Right ventricle myocardium inferior (tissue), 1 donor: ENCODE measurements at regions not wholly inside any gene's neighbourhood (a gene's known extent, or its start where the extent isn't known, plus 50 kb on each side); places are given as distances from the start of the nearest gene placed in this dataset.
"Not testable (repeated sequence)": the region's sequence is repeated elsewhere in the genome, so short reads cannot be mapped to it uniquely, and the experiment has no call there.

ENCODE experiments used
- ATAC-seq: fragments of 200-7000 bp; cut with Tn5 transposase; one replicate; pipeline ENCODE4 v1.9.1; 2020; ENCODE audit warnings: mild to moderate bottlenecking, moderate library complexity
- DNase-seq: peaks from one replicate; pipeline ENCODE4 v3.0.0; 2021; ENCODE audit errors: missing footprints
- intact Hi-C: fragments of 100-400 bp; cut with DNase I; formaldehyde crosslinking; loops from one replicate; pipeline ENCODE4 v1.11.0; 2022
- donor health status: DM: no; HTN: yes; CAD: no; lungs with severe emphysema.

GRCh38 chr10:33627611-33628010, 293.1 kb upstream of the NRP1 start:
- DNase-seq: no peak
- intact Hi-C loops: no loop called here
- ATAC-seq: no peak

GRCh38 chr10:33626798-33627466, 292.5 kb upstream of the NRP1 start:
- ATAC-seq (no peak), DNase-seq (no peak)
- intact Hi-C loops: no loop called here

DNA sequence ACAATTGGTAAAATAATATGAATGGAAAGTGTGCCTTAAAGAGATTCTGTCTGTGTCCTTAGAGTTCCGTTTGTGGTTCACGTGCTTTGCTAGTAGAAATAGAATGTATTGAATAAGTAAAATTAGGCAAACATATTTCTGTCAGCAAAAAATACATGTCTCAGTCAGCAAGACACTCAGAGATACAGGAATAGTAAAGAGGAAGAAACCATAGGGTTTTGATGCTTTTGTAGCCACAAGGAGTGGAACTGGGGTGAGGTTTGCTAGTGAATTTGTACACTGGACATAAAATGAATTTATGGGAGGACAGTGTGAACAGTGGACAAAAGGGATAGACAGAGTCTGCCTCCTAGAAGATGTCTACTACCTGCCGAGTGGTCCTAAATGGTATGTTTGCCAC, 289.2 kb upstream of the NRP1 start:
- ATAC-seq (peak; percentile 51), DNase-seq (no peak)
- intact Hi-C loops: no loop called here

DNA sequence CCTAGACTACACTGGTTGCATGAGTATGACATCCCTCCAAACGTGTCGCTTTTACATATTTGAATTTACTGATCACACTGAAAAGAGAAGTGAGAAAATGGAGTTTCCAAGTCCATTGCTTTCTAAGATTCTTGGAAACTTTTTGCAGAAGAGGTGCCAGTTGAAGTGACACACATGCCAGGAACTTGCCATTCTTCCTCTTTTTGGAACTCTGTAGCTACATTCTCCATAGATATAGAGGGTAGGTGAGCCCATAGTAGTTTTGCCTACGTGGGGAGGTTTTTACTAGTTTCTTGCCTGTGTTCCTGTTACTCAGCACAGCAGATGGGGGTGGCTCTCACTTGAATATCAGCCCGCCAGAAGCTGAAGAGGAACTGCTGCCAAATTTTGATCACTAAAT, 286.6 kb upstream of the NRP1 start:
- intact Hi-C loops: no loop called here
- DNase-seq: no peak
- ATAC-seq: no peak

DNA sequence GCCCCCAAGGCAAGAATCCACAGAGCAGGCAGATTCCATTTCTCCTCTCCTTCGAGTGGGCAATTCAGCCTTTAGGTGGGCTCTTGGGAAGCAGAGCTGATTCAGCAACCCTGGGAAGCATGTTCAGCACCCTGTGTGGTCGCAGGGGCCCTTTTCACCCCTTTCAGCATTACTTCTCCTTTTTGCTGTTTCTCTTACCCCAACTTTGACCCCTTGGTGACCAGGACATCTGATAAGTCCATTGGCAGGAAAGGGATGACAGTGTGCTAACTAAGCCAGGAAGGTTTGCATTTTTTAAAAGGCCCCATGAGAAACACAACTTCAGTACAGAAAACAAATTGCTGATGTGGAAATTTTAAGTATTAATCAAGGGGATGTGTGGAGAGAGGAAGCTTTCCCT, 283.7 kb upstream of the NRP1 start:
- ATAC-seq (no peak), DNase-seq (no peak)
- intact Hi-C loops: no loop called here

GRCh38 chr10:33617381-33618080, 283.1 kb upstream of the NRP1 start:
- intact Hi-C loops: no loop called here
- ATAC-seq: no peak

DNA sequence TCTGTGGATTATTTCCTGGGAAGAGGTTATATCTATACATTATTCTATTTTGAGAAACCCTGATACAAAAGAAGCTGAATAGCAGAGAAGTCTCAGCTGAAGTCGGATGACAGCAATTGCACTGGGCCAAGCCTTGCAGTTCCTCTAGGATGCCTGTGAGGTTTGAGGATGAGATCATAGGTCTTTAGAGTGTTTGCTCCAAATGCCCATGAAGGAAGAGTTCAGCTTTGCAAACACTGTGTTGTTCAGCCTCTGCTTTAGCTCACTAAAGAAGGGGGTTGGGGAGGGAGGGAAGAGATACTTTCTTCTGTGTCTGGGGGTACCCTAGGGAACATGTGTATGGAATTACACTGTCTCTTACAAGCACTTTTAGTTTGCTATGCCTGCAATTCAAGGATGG, 282.5 kb upstream of the NRP1 start:
- DNase-seq: no peak
- intact Hi-C loops: no loop called here
- no peak for ATAC-seq

More at GRCh38 chr10:33617381-33618080, 283.1 kb upstream of the NRP1 start:
- no peak for DNase-seq

- no peak for DNase-seq
- no peak for ATAC-seq
- intact Hi-C loops: no loop called here
Observed at GRCh38 chr10:33612551-33612950, 278.1 kb upstream of the NRP1 start.

DNA sequence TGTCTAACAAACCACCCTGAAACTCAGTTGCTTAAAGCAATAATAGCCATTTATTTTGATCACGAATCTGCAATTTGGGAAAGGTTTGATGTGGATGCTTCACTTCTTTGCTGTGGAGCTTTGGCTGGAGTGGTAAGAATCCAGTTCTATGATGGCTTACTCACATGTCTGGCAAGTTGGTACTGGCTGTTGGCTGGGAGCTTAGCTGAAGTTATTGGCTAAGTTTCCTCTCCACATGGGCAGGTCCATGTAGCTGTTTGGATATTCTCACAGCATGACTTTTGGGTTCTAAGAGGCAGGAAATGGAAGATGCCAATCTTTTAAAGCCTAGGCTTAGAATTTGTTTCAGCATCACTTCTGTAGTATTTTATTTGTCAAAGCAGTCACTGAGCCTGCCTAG, 277.6 kb upstream of the NRP1 start:
- intact Hi-C loops: no loop called here
- DNase-seq: no peak
- ATAC-seq: no peak

DNA sequence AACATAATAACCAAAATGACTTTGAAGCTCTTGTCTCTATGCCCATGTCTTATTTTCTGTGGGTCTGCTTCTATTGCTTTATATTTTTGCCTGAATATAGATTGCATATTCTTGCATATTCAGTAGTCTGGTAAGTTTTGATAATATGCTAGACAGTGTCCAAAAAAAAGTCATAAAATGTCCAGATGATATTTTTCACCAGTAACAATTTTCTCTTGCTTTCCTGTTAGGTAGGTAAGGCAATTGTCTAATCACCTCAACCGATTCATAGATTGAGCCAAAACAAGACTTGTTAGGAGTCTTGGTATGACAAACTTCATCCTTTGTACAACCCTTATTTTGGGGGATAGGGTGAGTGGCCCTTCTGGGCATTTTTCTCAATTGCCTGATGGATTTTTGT, 277.0 kb upstream of the NRP1 start:
- intact Hi-C loops: no loop called here
- ATAC-seq (no peak), DNase-seq (no peak)

DNA sequence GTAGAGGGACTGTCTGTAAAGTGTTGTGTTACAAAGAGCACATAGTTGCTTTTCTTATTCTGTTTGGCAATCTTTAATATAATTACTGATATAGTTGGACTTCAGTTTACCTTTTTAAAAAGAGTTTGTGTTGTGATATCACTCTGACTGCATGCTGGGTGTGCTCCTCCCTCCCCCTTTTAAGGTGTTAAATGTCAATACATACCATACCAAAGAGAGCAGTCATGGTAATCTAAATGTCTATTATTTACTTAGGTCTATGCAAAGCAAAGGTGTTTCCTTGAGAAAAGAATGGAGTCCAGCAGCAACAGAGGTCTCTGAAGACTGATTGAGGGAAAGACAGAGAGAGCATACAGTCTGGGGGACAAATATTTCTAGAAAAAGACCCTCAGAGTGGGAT, 275.1 kb upstream of the NRP1 start:
- ATAC-seq (no peak), DNase-seq (no peak)
- intact Hi-C loops: no loop called here

DNA sequence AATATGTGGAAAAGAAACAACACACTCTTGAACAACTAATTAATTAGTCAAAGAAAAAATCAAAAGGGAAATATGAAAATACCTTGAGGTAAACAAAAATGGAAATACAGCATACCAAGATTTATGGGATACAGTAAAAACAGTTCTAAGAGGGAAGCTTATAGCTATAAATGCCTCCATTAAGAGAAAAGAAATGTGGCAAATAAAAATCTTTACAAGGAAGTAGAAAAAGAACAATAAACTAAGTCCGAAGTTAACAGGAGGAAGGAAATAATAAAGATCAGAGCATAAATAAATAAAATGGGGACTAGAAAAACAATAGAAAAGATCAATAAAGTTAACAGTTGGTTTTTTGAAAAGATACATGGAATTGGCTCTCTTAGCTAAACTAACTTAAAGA, 267.8 kb upstream of the NRP1 start:
- intact Hi-C loops: no loop called here
- ATAC-seq: no peak

DNA sequence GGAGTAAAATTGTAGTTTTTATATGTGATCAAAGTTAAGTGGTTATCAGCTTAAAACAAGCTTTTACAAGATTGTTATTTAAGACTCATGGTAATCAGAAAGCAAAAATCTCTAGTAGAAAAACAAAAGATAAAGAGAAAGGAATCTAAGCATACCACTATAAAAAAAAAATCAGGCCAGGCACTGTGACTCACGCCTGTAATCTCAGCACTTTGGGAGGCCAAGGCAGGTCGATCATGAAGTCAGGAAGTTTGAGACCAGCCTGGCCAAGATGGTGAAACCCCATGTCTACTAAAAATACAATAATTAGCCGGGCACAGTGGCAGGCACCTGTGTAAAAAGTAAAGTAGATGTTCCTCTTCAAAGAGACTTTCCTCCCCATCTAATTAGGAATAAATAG, 265.9 kb upstream of the NRP1 start:
- DNase-seq: no peak
- intact Hi-C loops: no loop called here
- no peak for ATAC-seq

More for the DNA sequence above, 267.8 kb upstream of the NRP1 start:
- DNase-seq: no peak

DNA sequence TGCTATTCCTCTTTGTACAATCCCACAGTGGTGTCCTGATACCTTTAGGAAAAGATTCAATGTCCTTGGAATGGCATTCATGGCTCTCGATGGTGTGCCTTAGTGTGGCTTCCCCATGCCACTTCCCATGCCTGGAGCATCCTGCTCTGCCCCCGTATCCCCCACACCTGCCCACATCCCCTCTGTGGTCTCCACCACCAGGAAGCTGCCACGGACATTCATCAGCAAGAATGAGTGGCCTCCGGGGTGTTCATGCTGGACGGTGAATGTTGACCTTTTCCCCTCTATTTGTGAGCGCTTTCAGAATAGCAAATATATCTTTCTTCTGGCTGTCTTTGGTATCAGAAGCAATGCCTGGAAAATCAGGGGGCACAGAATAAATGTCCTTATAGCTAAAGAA, 262.0 kb upstream of the NRP1 start:
- ATAC-seq: no peak
- intact Hi-C loops: no loop called here

DNA sequence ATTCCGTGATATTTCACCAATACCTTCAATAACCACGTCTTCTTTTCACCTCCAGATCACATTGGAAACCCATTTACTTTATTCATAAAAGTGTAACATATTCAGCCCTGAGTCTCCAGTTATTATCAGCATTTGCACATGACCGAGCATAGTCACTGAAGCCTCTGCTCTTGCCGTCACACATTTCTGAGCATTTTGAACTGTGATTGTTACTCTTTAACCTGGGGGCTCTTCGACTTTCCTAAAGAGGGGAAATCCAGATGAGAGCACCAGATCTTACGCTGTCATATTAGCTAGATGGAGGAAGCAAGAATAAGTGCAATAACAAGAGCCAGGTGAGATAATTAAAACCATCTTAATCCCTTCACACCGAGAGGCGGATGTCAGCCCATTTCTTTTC, 260.0 kb upstream of the NRP1 start:
- intact Hi-C loops: no loop called here
- DNase-seq: no peak
- no peak for ATAC-seq

More for the DNA sequence above, 262.0 kb upstream of the NRP1 start:
- no peak for DNase-seq

- DNase-seq (no peak), ATAC-seq (no peak)
- intact Hi-C loops: no loop called here
Observed at GRCh38 chr10:33588974-33589600, 254.6 kb upstream of the NRP1 start.

- ATAC-seq, intact Hi-C loops, DNase-seq: not testable (repeated sequence)
Observed at GRCh38 chr10:33584596-33584995, 250.1 kb upstream of the NRP1 start.

GRCh38 chr10:33579996-33580395, 245.5 kb upstream of the NRP1 start:
- DNase-seq (no peak), ATAC-seq (no peak)
- intact Hi-C loops: no loop called here

GRCh38 chr10:33573606-33574005, 239.1 kb upstream of the NRP1 start:
- DNase-seq (no peak), ATAC-seq (no peak)
- intact Hi-C loops: no loop called here

DNA sequence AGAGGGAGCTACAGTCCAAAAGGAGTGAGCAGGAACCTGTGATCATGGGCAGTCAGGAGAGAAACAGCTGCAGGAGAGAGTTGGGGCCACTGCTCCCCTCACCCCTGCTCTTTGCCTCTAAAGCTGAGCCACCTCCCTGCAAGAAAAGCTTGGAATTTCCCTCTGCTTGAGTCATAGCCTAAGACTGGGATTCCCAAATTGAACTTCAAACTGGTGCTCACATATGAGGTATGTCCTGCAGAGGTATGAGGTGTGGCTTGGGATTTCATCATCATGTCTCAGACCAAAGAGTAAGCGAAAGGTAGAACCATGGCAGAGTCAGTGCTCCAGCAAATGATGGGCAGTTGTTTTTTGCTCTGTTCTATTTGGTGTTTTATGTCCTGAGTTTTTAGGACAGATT, 237.1 kb upstream of the NRP1 start:
- intact Hi-C loops: no loop called here
- no peak for DNase-seq
- no peak for ATAC-seq
